ENCODE measurements at regions not wholly inside any gene's neighbourhood (a gene's known extent, or its start where the extent isn't known, plus 50 kb on each side); places are given as distances from the start of the nearest gene placed in this dataset.

DNA sequence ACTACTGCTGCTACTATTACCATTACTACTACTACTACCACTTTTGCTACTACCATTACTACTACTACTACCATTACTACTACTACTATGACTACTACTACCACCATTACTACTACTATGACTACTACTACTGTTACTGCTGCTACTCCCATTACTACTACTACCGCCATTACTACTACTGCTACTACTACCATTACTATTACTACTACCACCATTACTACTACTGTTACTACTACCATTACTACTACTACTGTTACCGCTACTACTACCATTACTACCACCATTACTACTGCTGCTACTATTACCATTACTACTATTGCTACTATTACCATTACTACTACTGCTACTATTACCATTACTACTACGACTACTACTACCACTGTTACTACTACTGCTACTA lies 209.1 kb downstream of the IRF8 start:
- TF ChIP-seq, protein P1, sequence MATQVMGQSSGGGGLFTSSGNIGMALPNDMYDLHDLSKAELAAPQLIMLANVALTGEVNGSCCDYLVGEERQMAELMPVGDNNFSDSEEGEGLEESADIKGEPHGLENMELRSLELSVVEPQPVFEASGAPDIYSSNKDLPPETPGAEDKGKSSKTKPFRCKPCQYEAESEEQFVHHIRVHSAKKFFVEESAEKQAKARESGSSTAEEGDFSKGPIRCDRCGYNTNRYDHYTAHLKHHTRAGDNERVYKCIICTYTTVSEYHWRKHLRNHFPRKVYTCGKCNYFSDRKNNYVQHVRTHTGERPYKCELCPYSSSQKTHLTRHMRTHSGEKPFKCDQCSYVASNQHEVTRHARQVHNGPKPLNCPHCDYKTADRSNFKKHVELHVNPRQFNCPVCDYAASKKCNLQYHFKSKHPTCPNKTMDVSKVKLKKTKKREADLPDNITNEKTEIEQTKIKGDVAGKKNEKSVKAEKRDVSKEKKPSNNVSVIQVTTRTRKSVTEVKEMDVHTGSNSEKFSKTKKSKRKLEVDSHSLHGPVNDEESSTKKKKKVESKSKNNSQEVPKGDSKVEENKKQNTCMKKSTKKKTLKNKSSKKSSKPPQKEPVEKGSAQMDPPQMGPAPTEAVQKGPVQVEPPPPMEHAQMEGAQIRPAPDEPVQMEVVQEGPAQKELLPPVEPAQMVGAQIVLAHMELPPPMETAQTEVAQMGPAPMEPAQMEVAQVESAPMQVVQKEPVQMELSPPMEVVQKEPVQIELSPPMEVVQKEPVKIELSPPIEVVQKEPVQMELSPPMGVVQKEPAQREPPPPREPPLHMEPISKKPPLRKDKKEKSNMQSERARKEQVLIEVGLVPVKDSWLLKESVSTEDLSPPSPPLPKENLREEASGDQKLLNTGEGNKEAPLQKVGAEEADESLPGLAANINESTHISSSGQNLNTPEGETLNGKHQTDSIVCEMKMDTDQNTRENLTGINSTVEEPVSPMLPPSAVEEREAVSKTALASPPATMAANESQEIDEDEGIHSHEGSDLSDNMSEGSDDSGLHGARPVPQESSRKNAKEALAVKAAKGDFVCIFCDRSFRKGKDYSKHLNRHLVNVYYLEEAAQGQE (IDR thresholded peaks at IDR 0.05; ENCODE audit: low read depth), result no peak
- TF ChIP-seq EP300 (IDR thresholded peaks at IDR 0.05; ENCODE audit: borderline replicate concordance), result no peak
- no peak for TF ChIP-seq CREB1 (IDR thresholded peaks at IDR 0.05; ENCODE audit: low read depth)
- TF ChIP-seq TAF1 (IDR thresholded peaks at IDR 0.05; ENCODE audit: low read depth), result no peak
- TF ChIP-seq NFIC (IDR thresholded peaks at IDR 0.05), result no peak
- no peak for TF ChIP-seq CEBPB (IDR thresholded peaks at IDR 0.05)

DNA sequence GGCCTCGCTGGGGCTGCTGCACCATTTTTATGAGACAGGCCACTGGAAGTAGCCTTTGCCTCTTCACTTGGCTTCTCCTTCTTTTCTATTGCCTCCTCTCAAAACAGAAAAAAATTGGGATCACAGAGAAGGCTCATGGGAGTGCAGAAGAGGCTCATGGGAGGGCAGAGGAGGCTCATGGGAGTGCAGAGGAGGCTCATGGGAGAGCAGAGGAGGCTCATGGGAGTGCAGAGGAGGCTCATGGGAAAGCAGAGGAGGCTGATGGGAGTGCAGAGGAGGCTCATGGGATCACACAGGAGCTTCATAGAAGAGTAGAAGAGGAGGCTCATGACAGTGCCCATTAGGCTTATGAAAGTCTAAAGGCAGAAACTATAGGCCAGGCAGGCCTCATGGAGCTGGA lies 211.2 kb downstream of the IRF8 start:
- TF ChIP-seq TEAD4 (IDR thresholded peaks at IDR 0.05) (no peak), CEBPB (IDR thresholded peaks at IDR 0.05) (no peak), NFIC (IDR thresholded peaks at IDR 0.05) (no peak)
- TF ChIP-seq, protein P2, sequence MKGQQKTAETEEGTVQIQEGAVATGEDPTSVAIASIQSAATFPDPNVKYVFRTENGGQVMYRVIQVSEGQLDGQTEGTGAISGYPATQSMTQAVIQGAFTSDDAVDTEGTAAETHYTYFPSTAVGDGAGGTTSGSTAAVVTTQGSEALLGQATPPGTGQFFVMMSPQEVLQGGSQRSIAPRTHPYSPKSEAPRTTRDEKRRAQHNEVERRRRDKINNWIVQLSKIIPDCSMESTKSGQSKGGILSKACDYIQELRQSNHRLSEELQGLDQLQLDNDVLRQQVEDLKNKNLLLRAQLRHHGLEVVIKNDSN (IDR thresholded peaks at IDR 0.05), result no peak

DNA sequence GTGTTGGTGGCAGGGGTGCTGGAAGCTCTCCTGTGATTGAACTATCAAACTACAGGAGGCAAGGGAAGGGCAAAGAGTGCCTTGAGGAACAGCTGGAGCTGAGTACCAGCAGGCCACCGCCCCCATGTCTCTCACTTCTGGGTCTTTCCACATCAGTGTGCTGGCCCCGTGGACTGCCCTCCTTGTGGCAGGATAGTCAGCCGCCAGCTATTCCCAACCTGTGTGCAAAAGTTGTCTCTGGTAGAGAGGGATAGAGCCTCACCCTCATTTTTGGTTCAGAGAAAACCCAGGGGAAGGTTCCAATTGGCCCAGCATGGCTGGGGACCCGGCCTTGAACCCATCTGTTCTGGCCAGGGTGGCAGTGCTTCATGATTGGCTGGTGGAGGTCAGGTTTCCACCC lies 211.8 kb downstream of the IRF8 start:
- TF ChIP-seq CREB1 (IDR thresholded peaks at IDR 0.05; ENCODE audit: low read depth) (no peak), TCF12 (IDR thresholded peaks at IDR 0.05; ENCODE audit: low read depth) (no peak), ZBTB7A (IDR thresholded peaks at IDR 0.05; ENCODE audit: low read depth) (no peak), TEAD4 (IDR thresholded peaks at IDR 0.05) (no peak), TAF1 (IDR thresholded peaks at IDR 0.05; ENCODE audit: low read depth) (no peak), NFIC (IDR thresholded peaks at IDR 0.05) (no peak), EGR1 (IDR thresholded peaks at IDR 0.05) (no peak), EP300 (IDR thresholded peaks at IDR 0.05; ENCODE audit: borderline replicate concordance) (no peak), FOXM1 (IDR thresholded peaks at IDR 0.05; ENCODE audit: borderline replicate concordance, low read depth) (no peak), CEBPB (IDR thresholded peaks at IDR 0.05) (no peak), RAD21 (IDR thresholded peaks at IDR 0.05; ENCODE audit: low read depth) (no peak), YY1 (IDR thresholded peaks at IDR 0.05; ENCODE audit: low read depth) (no peak)
- TF ChIP-seq, protein P2 (IDR thresholded peaks at IDR 0.05), result no peak
- TF ChIP-seq, protein P1 (IDR thresholded peaks at IDR 0.05; ENCODE audit: low read depth), result no peak
- TF ChIP-seq, protein P3, sequence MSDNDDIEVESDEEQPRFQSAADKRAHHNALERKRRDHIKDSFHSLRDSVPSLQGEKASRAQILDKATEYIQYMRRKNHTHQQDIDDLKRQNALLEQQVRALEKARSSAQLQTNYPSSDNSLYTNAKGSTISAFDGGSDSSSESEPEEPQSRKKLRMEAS (IDR thresholded peaks at IDR 0.05), result no peak

DNA sequence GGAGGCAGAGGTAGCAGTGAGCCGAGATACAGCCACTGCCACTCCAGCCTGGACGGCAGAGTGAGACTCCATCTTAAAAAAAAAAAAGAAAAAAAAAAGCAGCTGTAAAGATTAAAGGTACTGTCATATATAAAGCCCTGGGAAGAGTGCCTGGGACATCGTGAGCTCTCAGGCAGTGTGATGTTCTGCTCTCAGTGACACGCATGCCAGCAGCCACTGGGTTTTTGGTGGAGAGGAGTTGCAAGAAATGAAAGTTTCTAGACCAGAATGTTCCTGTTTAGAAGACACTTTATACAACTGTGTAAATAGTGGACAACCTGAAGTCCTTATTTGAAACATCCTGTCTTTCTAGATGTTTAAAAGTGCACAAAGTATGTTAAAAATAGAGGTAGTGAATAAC lies 213.2 kb downstream of the IRF8 start:
- no peak for TF ChIP-seq ZBTB7A (IDR thresholded peaks at IDR 0.05; ENCODE audit: low read depth)
- TF ChIP-seq CREB1 (IDR thresholded peaks at IDR 0.05; ENCODE audit: low read depth), result no peak
- no peak for TF ChIP-seq NFIC (IDR thresholded peaks at IDR 0.05)
- TF ChIP-seq EP300 (IDR thresholded peaks at IDR 0.05; ENCODE audit: borderline replicate concordance), result no peak
- TF ChIP-seq CEBPB (IDR thresholded peaks at IDR 0.05), result no peak
- no peak for TF ChIP-seq TEAD4 (IDR thresholded peaks at IDR 0.05)
- TF ChIP-seq FOXM1 (IDR thresholded peaks at IDR 0.05; ENCODE audit: borderline replicate concordance, low read depth), result no peak
- TF ChIP-seq RAD21 (IDR thresholded peaks at IDR 0.05; ENCODE audit: low read depth), result no peak
- TF ChIP-seq, protein P1 (IDR thresholded peaks at IDR 0.05; ENCODE audit: low read depth), result no peak

DNA sequence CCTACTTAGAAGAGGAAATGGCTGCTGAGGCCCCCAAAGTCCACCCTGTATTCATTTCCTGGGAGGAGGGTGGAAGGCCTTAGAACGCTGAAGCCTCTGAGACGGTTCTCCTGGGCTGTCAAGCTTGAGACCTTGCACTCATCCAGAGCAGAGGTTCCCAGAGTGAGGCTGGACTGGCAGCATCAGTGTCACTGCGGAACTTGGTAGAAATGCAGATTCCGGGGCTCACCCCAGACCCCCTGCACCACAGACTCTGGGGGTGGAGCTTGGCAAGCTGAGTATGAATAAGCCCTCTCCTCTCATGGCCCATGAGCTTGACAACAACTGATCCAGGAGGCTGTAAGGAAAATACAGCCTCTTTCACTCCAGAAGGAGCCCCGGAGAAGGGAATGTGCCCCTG lies 218.3 kb downstream of the IRF8 start:
- TF ChIP-seq YY1 (IDR thresholded peaks at IDR 0.05; ENCODE audit: low read depth), result no peak
- TF ChIP-seq CEBPB (IDR thresholded peaks at IDR 0.05), result no peak
- no peak for TF ChIP-seq FOXM1 (IDR thresholded peaks at IDR 0.05; ENCODE audit: borderline replicate concordance, low read depth)
- no peak for TF ChIP-seq TCF12 (IDR thresholded peaks at IDR 0.05; ENCODE audit: low read depth)
- TF ChIP-seq, protein P3 (IDR thresholded peaks at IDR 0.05), result no peak
- TF ChIP-seq, protein P2 (IDR thresholded peaks at IDR 0.05), result no peak
- no peak for TF ChIP-seq EP300 (IDR thresholded peaks at IDR 0.05; ENCODE audit: borderline replicate concordance)
- no peak for TF ChIP-seq TAF1 (IDR thresholded peaks at IDR 0.05; ENCODE audit: low read depth)
- no peak for TF ChIP-seq ZBTB7A (IDR thresholded peaks at IDR 0.05; ENCODE audit: low read depth)
- no peak for TF ChIP-seq EGR1 (IDR thresholded peaks at IDR 0.05)
- TF ChIP-seq TEAD4 (IDR thresholded peaks at IDR 0.05), result no peak
- no peak for TF ChIP-seq RAD21 (IDR thresholded peaks at IDR 0.05; ENCODE audit: low read depth)
- TF ChIP-seq, protein P1 (IDR thresholded peaks at IDR 0.05; ENCODE audit: low read depth), result no peak
- no peak for TF ChIP-seq NFIC (IDR thresholded peaks at IDR 0.05)
- TF ChIP-seq CREB1 (IDR thresholded peaks at IDR 0.05; ENCODE audit: low read depth), result no peak

All from Ishikawa (cell line).